WERI-Rb-1 (cell line): ENCODE measurements at regions not wholly inside any gene's neighbourhood (a gene's known extent, or its start where the extent isn't known, plus 50 kb on each side); places are given as distances from the start of the nearest gene placed in this dataset.

Experiments
- DNase-seq: peaks from one replicate; pipeline ENCODE4 v3.0.0-alpha.2; 2020
- H3K27ac ChIP-seq: fragments of 250-450 bp; sonication (Bioruptor Pico); 2 replicates; pipeline ENCODE4 v1.5.1; 2020; ENCODE audit warnings: mild to moderate bottlenecking, moderate library complexity
- H3K27me3 ChIP-seq: fragments of 250-450 bp; sonication (Bioruptor Pico); 2 replicates; pipeline ENCODE4 v1.5.1; 2021; ENCODE audit warnings: mild to moderate bottlenecking, low read depth, moderate library complexity; ENCODE audit not compliant: insufficient read depth, severe bottlenecking
- H3K36me3 ChIP-seq: fragments of 250-450 bp; sonication (Bioruptor Pico); 2 replicates; pipeline ENCODE4 v1.5.1; 2020; ENCODE audit warnings: mild to moderate bottlenecking, moderate library complexity
- H3K4me3 ChIP-seq: 2 replicates; pipeline ENCODE4 v1.5.1; 2011; ENCODE audit warnings: low read depth, mild to moderate bottlenecking, control low read depth, low read length
- H3K9me3 ChIP-seq: fragments of 250-450 bp; sonication (Bioruptor Pico); 2 replicates; pipeline ENCODE4 v1.5.1; 2021; ENCODE audit warnings: mild to moderate bottlenecking, moderate library complexity; ENCODE audit not compliant: severe bottlenecking
- CTCF ChIP-seq: IDR thresholded peaks from 2 replicates; pipeline ENCODE4 v1.5.1; 2011; ENCODE audit warnings: low read depth, mild to moderate bottlenecking, control low read depth, inconsistent platforms, low read length

- peaks cover 21% of the 10 kb centered on the region for H3K27me3 ChIP-seq
- no peak for TF ChIP-seq CTCF
- no peak overlapping the region for H3K4me3 ChIP-seq
- H3K27ac ChIP-seq, result no peak overlapping the region
- no peaks in the 10 kb centered on the region for H3K9me3 ChIP-seq
- DNase-seq, result no peak
- H3K36me3 ChIP-seq, result no peaks in the 10 kb centered on the region
Observed at GRCh38 chr21:20649231-20649630, 349.0 kb upstream of the NCAM2 start.

GRCh38 chr21:20652846-20653245 is 345.4 kb upstream of the NCAM2 start:
- H3K36me3 ChIP-seq, result no peaks in the 10 kb centered on the region
- H3K4me3 ChIP-seq, result no peak overlapping the region
- no peak for DNase-seq
- H3K9me3 ChIP-seq, result no peaks in the 10 kb centered on the region
- H3K27ac ChIP-seq, result no peak overlapping the region
- H3K27me3 ChIP-seq, result peaks cover 31% of the 10 kb centered on the region
- no peak for TF ChIP-seq CTCF

- H3K4me3 ChIP-seq, result no peak overlapping the region
- H3K27me3 ChIP-seq, result peaks cover 17% of the 10 kb centered on the region
- H3K27ac ChIP-seq, result no peak overlapping the region
- no peak for DNase-seq
- H3K9me3 ChIP-seq, result no peaks in the 10 kb centered on the region
- no peak for TF ChIP-seq CTCF
- H3K36me3 ChIP-seq, result no peaks in the 10 kb centered on the region
Observed at GRCh38 chr21:20661246-20661645, 337.0 kb upstream of the NCAM2 start.

GRCh38 chr21:20661745-20662422 is 336.3 kb upstream of the NCAM2 start:
- H3K9me3 ChIP-seq, result no peaks in the 10 kb centered on the region
- no peak overlapping the region for H3K27ac ChIP-seq
- peaks cover 12% of the 10 kb centered on the region for H3K27me3 ChIP-seq
- no peak for DNase-seq
- H3K36me3 ChIP-seq, result no peaks in the 10 kb centered on the region
- H3K4me3 ChIP-seq, result no peak overlapping the region
- TF ChIP-seq CTCF, result no peak

GRCh38 chr21:20662514-20662913 is 335.7 kb upstream of the NCAM2 start:
- no peak for TF ChIP-seq CTCF
- H3K27ac ChIP-seq, result no peak overlapping the region

GRCh38 chr21:20667931-20668330 is 330.3 kb upstream of the NCAM2 start:
- DNase-seq, result no peak
- no peak overlapping the region for H3K27ac ChIP-seq
- no peaks in the 10 kb centered on the region for H3K36me3 ChIP-seq
- H3K27me3 ChIP-seq, result peaks cover 10% of the 10 kb centered on the region
- TF ChIP-seq CTCF, result no peak
- H3K4me3 ChIP-seq, result no peak overlapping the region
- H3K9me3 ChIP-seq, result no peaks in the 10 kb centered on the region

More at GRCh38 chr21:20662514-20662913, 335.7 kb upstream of the NCAM2 start:
- Histone ChIP-seq H3K27me3 (peaks cover 12% of the 10 kb centered on the region), H3K36me3 (no peaks in the 10 kb centered on the region), H3K9me3 (no peaks in the 10 kb centered on the region), H3K4me3 (no peak overlapping the region)
- no peak for DNase-seq
